ENCODE measurements at regions not wholly inside any gene's neighbourhood (a gene's known extent, or its start where the extent isn't known, plus 50 kb on each side); places are given as distances from the start of the nearest gene placed in this dataset.

- Histone ChIP-seq H4K91ac (ENCODE audit: low read depth, low read length) (no peak overlapping the region), H2AFZ (ENCODE audit: insufficient read depth, low read length, poor library complexity) (no peak overlapping the region)
- no peak for DNase-seq
These were observed 146.2 kb downstream of the GXYLT1 start for GRCh38 chr12:41998436-41998835.

GRCh38 chr12:41993283-41993682, 151.4 kb downstream of the GXYLT1 start:
- no peak overlapping the region for H3K4me2 ChIP-seq (ENCODE audit: low read length)
- no peaks in the 10 kb centered on the region for H3K79me2 ChIP-seq (ENCODE audit: control insufficient read depth, insufficient read depth, low read length, poor library complexity)
- H3K79me1 ChIP-seq (ENCODE audit: low read length), result no peaks in the 10 kb centered on the region
- H3K18ac ChIP-seq (ENCODE audit: low read length), result no peak overlapping the region
- no peaks in the 10 kb centered on the region for H3K9me3 ChIP-seq (ENCODE audit: insufficient read depth, low read depth, low read length)
- H3K36me3 ChIP-seq (ENCODE audit: control insufficient read depth in 1 of 2, insufficient read depth in 2 of 2, low read length in 2 of 2), result no peaks in the 10 kb centered on the region
- no peaks in the 10 kb centered on the region for H3K4me1 ChIP-seq (ENCODE audit: control insufficient read depth in 1 of 2, insufficient read depth in 2 of 2, low read length in 2 of 2)
- no peak overlapping the region for H3K23ac ChIP-seq (ENCODE audit: low read length)
- no peak overlapping the region for H2BK120ac ChIP-seq (ENCODE audit: insufficient read depth, low read length, poor library complexity)
- no peak overlapping the region for H3K27ac ChIP-seq (ENCODE audit: low read depth, low read length)
- DNase-seq, result no peak
- H2AFZ ChIP-seq (ENCODE audit: insufficient read depth, low read length, poor library complexity), result no peak overlapping the region
- H3K14ac ChIP-seq (ENCODE audit: low read length), result no peak overlapping the region
- no peak overlapping the region for H3K4ac ChIP-seq (ENCODE audit: low read depth, low read length)
- H2BK5ac ChIP-seq (ENCODE audit: low read depth, low read length, poor library complexity), result no peak overlapping the region
- no peak overlapping the region for H3K9ac ChIP-seq (ENCODE audit: low read length)
- H4K91ac ChIP-seq (ENCODE audit: low read depth, low read length), result no peak overlapping the region
- no peak overlapping the region for H4K8ac ChIP-seq (ENCODE audit: low read depth, low read length)
- H2AK5ac ChIP-seq (ENCODE audit: low read length), result no peak overlapping the region
- WGBS (ENCODE audit: extremely low coverage, insufficient coverage, insufficient read length), result no CpG with 5 or more reads among the region's 2 CpGs
- no peak overlapping the region for H4K12ac ChIP-seq (ENCODE audit: low read depth, low read length)
- no peaks in the 10 kb centered on the region for H3K27me3 ChIP-seq (ENCODE audit: insufficient read depth, low read length)
- H2BK12ac ChIP-seq (ENCODE audit: low read length), result no peak overlapping the region
- no peak overlapping the region for H3K4me3 ChIP-seq (ENCODE audit: low read depth, low read length)

More at GRCh38 chr12:41998436-41998835, 146.2 kb downstream of the GXYLT1 start:
- no peak overlapping the region for H3K27ac ChIP-seq (ENCODE audit: low read depth, low read length)
- H3K4me2 ChIP-seq (ENCODE audit: low read length), result no peak overlapping the region
- no peak overlapping the region for H2AK5ac ChIP-seq (ENCODE audit: low read length)
- H3K14ac ChIP-seq (ENCODE audit: low read length), result no peak overlapping the region
- H4K12ac ChIP-seq (ENCODE audit: low read depth, low read length), result no peak overlapping the region
- H3K4me1 ChIP-seq (ENCODE audit: control insufficient read depth in 1 of 2, insufficient read depth in 2 of 2, low read length in 2 of 2), result no peaks in the 10 kb centered on the region
- no peaks in the 10 kb centered on the region for H3K27me3 ChIP-seq (ENCODE audit: insufficient read depth, low read length)
- no peaks in the 10 kb centered on the region for H3K9me3 ChIP-seq (ENCODE audit: insufficient read depth, low read depth, low read length)
- no CpG with 5 or more reads among the region's 14 CpGs for WGBS (ENCODE audit: extremely low coverage, insufficient coverage, insufficient read length)
- H4K8ac ChIP-seq (ENCODE audit: low read depth, low read length), result no peak overlapping the region
- H3K4me3 ChIP-seq (ENCODE audit: low read depth, low read length), result no peak overlapping the region
- no peak overlapping the region for H3K18ac ChIP-seq (ENCODE audit: low read length)
- no peak overlapping the region for H3K4ac ChIP-seq (ENCODE audit: low read depth, low read length)
- H2BK12ac ChIP-seq (ENCODE audit: low read length), result no peak overlapping the region
- no peak overlapping the region for H2BK120ac ChIP-seq (ENCODE audit: insufficient read depth, low read length, poor library complexity)
- no peaks in the 10 kb centered on the region for H3K36me3 ChIP-seq (ENCODE audit: control insufficient read depth in 1 of 2, insufficient read depth in 2 of 2, low read length in 2 of 2)
- H2BK5ac ChIP-seq (ENCODE audit: low read depth, low read length, poor library complexity), result no peak overlapping the region
- no peaks in the 10 kb centered on the region for H3K79me1 ChIP-seq (ENCODE audit: low read length)
- H3K23ac ChIP-seq (ENCODE audit: low read length), result no peak overlapping the region
- H3K79me2 ChIP-seq (ENCODE audit: control insufficient read depth, insufficient read depth, low read length, poor library complexity), result no peaks in the 10 kb centered on the region
- H3K9ac ChIP-seq (ENCODE audit: low read length), result no peak overlapping the region

- Histone ChIP-seq H3K36me3 (ENCODE audit: control insufficient read depth in 1 of 2, insufficient read depth in 2 of 2, low read length in 2 of 2) (no peaks in the 10 kb centered on the region), H2BK5ac (ENCODE audit: low read depth, low read length, poor library complexity) (no peak overlapping the region), H3K4me1 (ENCODE audit: control insufficient read depth in 1 of 2, insufficient read depth in 2 of 2, low read length in 2 of 2) (no peaks in the 10 kb centered on the region), H3K18ac (ENCODE audit: low read length) (no peak overlapping the region), H4K91ac (ENCODE audit: low read depth, low read length) (no peak overlapping the region), H2BK12ac (ENCODE audit: low read length) (no peak overlapping the region), H4K12ac (ENCODE audit: low read depth, low read length) (no peak overlapping the region), H3K9ac (ENCODE audit: low read length) (no peak overlapping the region), H3K4me2 (ENCODE audit: low read length) (no peak overlapping the region), H3K27me3 (ENCODE audit: insufficient read depth, low read length) (no peaks in the 10 kb centered on the region), H3K4me3 (ENCODE audit: low read depth, low read length) (no peak overlapping the region), H4K8ac (ENCODE audit: low read depth, low read length) (no peak overlapping the region), H2AK5ac (ENCODE audit: low read length) (no peak overlapping the region), H3K4ac (ENCODE audit: low read depth, low read length) (no peak overlapping the region), H3K27ac (ENCODE audit: low read depth, low read length) (no peak overlapping the region), H3K79me1 (ENCODE audit: low read length) (no peaks in the 10 kb centered on the region), H3K23ac (ENCODE audit: low read length) (no peak overlapping the region), H3K9me3 (ENCODE audit: insufficient read depth, low read depth, low read length) (no peaks in the 10 kb centered on the region), H2BK120ac (ENCODE audit: insufficient read depth, low read length, poor library complexity) (no peak overlapping the region), H2AFZ (ENCODE audit: insufficient read depth, low read length, poor library complexity) (no peak overlapping the region), H3K14ac (ENCODE audit: low read length) (no peak overlapping the region), H3K79me2 (ENCODE audit: control insufficient read depth, insufficient read depth, low read length, poor library complexity) (no peaks in the 10 kb centered on the region)
- no peak for DNase-seq
- WGBS (ENCODE audit: extremely low coverage, insufficient coverage, insufficient read length), result no CpG with 5 or more reads among the region's 3 CpGs
These were observed 151.9 kb downstream of the GXYLT1 start for GRCh38 chr12:41992692-41993215.

- Histone ChIP-seq H3K9me3 (ENCODE audit: insufficient read depth, low read depth, low read length) (no peaks in the 10 kb centered on the region), H2AK5ac (ENCODE audit: low read length) (no peak overlapping the region)
These were observed 152.7 kb downstream of the GXYLT1 start for GRCh38 chr12:41992022-41992421.

More at GRCh38 chr12:41992022-41992421, 152.7 kb downstream of the GXYLT1 start:
- Histone ChIP-seq H3K18ac (ENCODE audit: low read length) (no peak overlapping the region), H2BK5ac (ENCODE audit: low read depth, low read length, poor library complexity) (no peak overlapping the region), H3K79me2 (ENCODE audit: control insufficient read depth, insufficient read depth, low read length, poor library complexity) (no peaks in the 10 kb centered on the region), H3K27ac (ENCODE audit: low read depth, low read length) (no peak overlapping the region), H3K14ac (ENCODE audit: low read length) (no peak overlapping the region), H3K23ac (ENCODE audit: low read length) (no peak overlapping the region), H2BK120ac (ENCODE audit: insufficient read depth, low read length, poor library complexity) (no peak overlapping the region), H3K4me2 (ENCODE audit: low read length) (no peak overlapping the region), H3K9ac (ENCODE audit: low read length) (no peak overlapping the region), H3K36me3 (ENCODE audit: control insufficient read depth in 1 of 2, insufficient read depth in 2 of 2, low read length in 2 of 2) (no peaks in the 10 kb centered on the region), H4K91ac (ENCODE audit: low read depth, low read length) (no peak overlapping the region), H4K12ac (ENCODE audit: low read depth, low read length) (no peak overlapping the region), H3K27me3 (ENCODE audit: insufficient read depth, low read length) (no peaks in the 10 kb centered on the region), H3K4ac (ENCODE audit: low read depth, low read length) (no peak overlapping the region), H3K79me1 (ENCODE audit: low read length) (no peaks in the 10 kb centered on the region), H2AFZ (ENCODE audit: insufficient read depth, low read length, poor library complexity) (no peak overlapping the region), H2BK12ac (ENCODE audit: low read length) (no peak overlapping the region), H3K4me1 (ENCODE audit: control insufficient read depth in 1 of 2, insufficient read depth in 2 of 2, low read length in 2 of 2) (no peaks in the 10 kb centered on the region), H4K8ac (ENCODE audit: low read depth, low read length) (no peak overlapping the region), H3K4me3 (ENCODE audit: low read depth, low read length) (no peak overlapping the region)
- DNase-seq, result no peak
- no CpG with 5 or more reads among the region's 1 CpG for WGBS (ENCODE audit: extremely low coverage, insufficient coverage, insufficient read length)

All from trophoblast cell (in vitro differentiated cells and primary cell).